ENCODE measurements at regions not wholly inside any gene's neighbourhood (a gene's known extent, or its start where the extent isn't known, plus 50 kb on each side); places are given as distances from the start of the nearest gene placed in this dataset.
"Not testable (repeated sequence)": the region's sequence is repeated elsewhere in the genome, so short reads cannot be mapped to it uniquely, and the experiment has no call there.

DNA sequence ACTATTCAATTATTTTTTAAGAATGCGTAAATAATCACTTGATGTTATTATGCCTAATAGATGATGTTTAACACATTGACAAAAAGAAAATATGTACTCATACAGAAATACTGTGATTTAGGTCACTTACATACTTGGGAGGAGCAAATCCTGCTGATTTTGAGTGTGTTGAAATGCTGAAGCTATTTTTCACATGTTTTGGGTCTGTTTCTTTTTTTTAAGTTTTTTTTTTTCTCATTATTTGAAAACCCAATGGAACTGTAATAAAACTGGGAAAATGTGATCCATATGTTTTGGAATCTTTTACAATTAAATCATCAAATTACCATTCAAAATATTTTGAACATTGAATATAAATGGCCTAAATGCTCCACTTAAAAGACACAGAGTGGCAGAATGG is 366.2 kb upstream of the ADAMTS5 start:
- no peak for ATAC-seq

DNA sequence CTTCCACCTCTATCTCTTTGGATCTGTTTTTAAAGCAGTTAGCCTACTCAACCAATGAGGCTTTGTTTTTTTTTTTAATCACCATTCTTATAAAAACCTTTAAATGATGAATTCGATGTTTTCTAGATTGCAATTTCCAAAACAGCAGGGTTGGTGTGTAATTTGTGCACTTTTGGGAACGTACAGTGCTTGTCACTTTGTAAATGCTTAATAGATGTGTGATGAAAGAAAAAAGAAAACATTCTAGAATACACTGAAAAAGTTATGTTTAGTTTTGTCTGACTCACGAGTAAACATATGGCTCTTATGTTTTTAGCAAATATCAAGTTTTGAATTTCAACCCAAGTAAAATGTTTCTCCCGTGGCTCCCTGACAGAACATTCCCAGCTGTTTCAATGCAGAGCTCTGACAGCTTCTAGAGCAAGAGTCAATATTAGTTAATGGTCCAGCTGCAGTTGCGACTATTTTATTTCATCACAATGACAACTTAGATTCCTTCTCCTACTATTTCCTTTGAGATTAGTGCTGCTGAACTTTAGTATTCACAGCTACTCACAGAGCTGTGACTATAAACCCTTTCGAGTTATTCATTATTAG is 362.5 kb upstream of the ADAMTS5 start:
- no peak for ATAC-seq

DNA sequence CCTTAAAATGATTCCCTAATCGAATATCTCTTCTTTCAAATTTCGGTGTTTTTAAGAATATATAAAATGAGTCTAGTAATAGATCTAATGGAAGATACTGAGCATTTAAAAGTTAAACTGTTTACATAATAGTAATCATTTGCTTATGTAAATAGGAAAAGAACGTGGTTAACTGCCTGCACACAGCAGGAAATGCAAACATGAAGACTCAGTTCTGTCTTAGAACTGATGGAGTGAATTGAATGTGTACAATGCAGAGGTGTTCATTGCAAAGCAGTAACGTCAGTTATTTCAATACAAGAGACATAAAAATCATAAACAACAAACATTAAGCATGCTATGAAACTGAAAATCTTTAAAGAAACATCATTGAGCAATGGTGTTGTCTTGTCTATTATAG is 359.4 kb upstream of the ADAMTS5 start:
- no peak for ATAC-seq

DNA sequence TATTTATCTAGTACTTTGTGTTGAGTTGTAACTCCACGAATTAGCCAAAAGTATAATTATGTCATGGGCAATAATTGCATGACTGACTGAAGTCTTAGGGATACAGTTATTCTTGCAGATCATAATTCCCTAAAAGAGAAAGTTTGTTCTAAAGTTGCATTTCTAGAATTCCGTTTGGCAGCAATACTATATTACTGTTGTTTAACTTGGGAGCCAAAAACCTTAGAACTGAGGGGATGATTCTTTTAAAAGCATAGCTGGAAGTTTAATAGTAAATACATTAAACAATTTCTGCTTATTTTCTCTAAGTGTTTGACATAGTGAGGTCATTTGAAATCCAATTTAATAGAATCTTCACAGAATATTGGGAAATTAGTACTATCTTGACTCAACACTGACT is 356.4 kb upstream of the ADAMTS5 start:
- no peak for ATAC-seq

DNA sequence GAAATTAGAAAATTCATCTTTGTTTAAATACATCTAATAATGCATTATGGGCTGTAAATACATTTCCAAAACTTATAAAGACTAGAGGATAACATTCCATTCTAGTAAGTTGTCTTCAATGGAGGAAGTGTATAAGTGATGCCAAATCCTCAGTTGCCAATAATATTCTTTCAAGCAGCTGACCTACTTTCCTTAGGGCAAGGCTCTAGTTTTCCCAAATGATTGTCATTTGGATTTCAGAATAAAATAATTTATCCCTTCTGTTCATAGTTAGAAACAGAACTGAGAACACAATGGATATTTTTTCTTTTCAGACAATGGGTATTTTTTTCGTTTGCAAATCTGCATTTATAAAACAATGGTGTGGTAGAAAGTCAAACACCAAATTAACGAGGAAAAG is 354.9 kb upstream of the ADAMTS5 start:
- ATAC-seq, result no peak

DNA sequence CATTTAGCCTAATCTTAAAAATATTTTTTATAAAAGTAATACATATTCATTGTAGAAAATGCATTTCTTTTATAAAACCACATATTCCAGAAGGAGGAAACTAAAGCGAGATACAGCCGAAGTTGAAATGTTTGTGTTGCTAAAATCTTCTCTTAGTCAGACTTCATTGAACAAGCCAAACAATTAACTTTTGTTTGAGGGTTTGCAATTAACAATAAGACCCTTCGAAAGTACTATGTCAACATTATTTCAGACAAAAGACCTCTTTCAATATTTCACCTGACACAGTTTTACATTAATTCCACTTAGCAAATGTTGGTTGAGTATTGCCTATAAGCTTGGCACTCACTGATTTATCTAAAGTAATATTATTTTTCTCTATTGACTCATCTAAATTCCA is 354.0 kb upstream of the ADAMTS5 start:
- no peak for ATAC-seq

DNA sequence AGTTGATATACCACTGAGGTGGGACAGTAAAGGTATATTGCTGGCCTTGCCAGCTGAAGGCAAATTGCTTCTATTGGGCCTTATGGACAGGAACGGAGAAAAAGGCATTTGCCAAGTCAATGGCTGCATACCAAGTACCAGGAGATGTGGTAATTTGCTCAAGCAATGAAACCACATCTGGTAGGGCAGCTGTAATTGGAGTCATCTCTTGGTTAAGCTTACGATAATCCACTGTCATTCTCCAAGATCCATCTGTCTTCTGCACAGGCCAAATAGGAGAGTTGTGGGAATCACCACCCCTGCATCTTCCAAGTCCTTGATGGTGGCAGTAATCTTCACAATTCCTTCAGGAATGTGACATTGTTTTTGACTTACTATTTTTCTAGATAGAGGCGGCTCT is 350.7 kb upstream of the ADAMTS5 start:
- not testable (repeated sequence) for ATAC-seq

DNA sequence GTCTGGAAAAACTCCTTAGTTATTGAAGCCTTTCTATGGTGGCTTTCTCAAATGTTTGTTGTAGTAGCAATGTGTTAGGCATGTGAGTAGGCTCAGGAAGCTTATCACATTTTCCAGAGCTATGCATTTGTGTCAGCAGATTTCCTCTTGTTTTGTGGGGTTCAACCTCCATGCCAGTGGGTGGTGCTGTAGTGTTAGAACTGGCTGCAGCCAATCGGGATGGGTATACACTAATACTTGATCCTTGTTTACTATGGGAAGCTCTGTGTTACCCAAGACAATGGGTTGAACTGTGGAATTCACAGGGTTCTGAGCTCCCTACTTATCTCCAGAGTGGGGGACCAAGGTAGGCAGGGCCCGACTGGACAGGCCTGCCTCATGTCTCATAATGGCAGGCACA is 348.5 kb upstream of the ADAMTS5 start:
- no peak for ATAC-seq

DNA sequence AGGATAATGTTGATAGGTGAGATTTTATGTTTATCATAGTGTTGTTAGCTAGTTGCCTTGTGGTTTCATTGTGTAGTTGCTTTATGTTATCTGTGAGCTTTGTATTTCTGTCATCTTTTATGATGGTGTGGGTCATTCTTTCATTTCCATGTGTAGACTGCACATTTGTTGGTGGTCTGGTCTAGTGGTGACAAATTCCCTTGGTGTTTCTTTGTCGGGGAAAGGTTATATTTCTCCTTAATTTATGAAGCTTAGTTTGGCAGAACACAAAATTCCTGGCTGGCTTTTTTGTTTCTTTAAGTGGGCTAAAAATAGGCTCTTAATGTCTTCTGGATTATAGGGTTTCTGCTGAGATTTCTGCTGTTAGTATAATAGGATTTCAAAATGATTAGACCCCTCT is 347.2 kb upstream of the ADAMTS5 start:
- no peak for ATAC-seq

DNA sequence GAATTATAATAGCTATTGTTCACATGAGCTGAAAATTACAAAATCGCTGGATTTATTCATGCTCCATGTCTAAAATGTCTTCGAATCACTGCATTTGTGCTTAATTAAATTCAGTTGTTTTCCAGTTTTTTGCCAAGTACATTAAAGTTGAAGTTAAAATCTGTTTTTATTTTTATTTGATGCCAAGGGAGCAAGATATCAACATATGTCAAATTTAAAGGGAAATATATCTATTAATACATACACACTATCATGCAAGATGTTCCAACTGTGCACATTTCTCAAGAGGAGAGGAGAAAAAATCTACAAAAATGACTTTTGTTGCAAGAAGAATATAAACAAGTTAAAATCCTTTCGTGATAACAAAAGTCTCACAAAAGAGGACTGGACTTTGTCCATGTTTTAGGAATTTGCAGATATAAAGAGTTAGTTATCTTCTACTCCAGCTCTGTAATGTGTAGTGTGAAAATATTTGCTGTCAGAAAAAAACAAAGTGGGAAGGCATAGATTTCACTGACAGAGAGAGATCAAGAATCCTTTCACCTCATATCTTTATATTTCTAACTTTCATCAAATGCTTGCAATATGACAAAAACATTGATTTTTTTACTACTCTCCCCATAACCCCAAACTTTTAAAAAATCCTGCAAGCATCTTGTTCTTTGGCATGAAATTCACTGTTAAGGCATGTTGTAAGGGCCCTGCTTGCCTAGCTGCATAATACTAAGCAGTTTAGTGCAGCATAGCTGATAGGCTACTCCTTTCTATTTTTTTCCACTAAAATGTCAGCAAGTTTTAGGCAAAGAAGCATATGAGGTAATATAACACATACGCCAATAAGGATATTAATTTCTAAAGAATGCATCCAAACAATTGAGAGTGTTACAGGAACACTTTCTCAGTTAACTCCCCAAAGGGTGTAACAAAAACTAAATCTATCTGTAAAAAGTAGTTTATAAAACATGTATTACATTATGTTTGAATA is 340.2 kb upstream of the ADAMTS5 start:
- ATAC-seq, result no peak

DNA sequence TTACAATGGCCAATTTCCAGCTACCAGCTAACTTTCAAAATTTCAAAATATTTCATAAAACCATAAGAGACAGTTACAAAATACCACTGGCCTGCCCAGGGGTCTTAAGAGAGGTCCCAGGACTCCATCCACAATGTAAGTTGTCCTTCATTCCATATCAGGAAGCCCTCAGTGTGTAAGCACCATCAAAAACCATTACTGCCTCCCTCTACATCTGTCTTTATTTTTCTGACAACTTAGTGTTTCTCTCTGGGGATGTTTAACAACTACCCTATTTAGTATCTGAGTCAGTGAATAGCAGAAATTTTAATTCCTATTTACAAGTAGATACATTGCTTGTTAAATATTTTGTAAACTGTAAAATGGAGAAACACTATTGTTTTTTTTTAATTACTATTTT is 339.3 kb upstream of the ADAMTS5 start:
- no peak for ATAC-seq

DNA sequence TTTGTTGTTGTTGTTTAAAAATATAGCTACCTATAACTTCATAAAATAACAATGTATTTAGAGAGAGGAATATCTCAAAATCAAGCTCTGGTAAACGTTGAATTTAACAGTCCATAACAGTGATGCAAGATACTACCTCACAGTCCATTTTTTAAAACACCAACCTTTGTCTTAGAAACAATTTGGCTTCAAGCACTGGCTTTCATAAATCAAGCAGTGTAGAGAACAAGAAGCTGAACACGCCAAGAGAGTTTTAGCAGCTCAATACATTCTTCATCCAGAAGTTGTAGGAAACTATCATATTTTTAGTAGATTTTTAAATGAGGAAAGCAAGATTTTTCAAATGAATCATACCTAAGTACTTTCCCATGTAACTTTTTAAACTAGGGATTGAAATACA is 334.3 kb upstream of the ADAMTS5 start:
- ATAC-seq, result no peak

DNA sequence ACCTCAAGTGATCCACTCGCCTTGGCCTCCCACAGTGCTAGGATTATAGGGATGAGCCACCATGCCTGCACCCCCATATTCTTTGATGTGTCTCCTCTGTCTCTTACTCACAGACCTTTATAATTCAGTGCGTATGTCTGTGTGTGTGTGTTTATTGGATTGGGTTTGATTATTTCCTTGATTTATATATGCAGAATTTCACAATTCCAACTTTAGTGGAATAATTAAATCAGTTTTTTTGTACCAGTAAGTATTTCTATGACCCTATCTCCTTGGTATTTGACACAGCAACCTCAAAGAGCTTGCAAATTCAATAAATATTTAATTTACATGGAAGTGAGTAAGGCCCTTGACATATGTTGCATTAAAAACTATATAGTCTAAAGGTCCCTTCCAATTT is 333.9 kb upstream of the ADAMTS5 start:
- no peak for ATAC-seq

DNA sequence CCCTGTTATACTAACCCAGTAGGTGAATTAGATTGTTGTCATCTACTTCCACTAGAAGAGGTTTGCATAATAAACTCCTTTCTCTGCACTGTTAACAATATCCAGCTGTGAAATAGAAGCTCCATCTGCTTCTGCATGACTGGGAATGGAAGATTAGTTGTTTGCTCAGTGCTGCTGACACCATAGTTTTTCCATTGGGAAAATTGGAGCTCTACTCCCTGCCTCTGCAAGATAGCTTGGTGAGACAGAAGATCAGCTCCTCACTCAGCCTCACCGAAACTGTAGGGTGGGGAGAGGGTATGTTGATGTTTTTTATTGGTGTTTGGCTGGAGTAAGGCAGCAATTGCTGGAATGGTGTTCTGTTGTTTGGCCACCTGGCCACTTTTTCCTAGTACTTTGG is 331.6 kb upstream of the ADAMTS5 start:
- no peak for ATAC-seq

DNA sequence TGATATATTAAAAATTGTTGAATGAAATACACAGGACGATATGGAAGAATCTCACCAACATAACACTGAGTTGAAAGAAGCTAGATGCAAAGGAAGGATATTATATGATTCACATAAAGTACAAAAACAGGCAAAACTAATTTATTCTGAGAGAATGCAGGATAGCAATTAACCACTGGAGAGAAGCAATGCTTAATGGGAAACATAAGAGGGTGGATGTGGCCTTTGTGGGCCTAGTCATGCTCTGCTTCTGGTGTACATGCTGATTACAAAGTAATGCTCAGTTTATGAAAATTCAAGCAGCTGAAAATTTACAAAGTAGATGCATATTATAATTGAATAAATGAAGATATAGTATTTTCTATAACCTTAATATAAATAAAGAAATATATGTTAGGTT is 326.4 kb upstream of the ADAMTS5 start:
- no peak for ATAC-seq

DNA sequence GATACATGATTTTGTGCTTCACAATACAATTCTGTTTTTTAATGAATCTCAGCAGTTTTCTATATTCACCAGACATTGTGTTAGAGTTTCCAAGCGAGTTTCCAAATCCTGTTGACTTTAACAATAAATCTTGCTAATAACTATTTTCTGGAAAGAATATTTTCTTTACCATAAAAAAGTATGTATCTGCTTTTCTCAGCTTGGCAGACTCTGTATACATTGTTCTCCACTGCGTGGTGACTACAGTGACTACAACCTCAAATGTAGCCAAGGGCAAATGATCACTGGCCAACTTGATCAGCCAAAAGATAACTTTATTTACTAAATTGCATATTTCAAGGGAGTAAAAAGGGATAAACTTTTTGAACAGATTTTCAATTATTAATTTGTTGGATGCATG is 325.9 kb upstream of the ADAMTS5 start:
- no peak for ATAC-seq

DNA sequence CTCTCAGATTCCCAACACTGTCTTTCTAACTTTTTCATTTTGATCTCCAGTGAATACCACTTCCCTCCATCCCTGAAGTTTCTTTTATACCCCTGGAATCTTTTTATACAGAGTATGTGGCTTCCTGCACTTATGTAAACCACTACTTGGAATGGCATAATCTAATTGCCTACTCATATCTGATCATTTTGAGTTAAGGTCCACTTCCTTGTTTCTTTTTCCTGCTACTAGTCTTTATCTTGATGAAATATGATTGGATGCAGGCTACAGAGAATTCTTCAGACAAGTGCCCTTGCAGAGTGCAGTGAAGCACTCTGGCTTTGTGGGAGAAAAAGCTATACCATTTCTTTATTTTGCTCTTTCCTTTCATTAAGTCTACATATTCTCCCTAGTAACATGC is 325.3 kb upstream of the ADAMTS5 start:
- ATAC-seq, result no peak

DNA sequence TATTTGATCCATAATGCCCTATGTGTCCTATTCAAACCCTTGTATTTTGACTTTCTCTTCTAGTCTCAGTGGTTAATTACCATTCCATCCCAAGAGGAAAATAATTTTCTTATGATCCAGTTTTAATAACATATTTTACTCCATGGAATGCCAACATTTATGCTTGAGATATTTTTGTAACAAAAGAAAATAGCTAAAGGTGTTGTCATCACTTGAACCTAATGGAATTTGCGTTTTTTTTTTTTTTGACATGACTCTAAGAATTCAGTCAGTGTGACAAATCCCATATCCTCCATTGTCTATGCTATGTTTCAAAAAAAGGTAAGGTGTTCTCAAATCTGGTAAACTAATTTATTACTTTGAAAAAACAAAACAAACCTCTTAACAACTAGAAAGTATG is 324.1 kb upstream of the ADAMTS5 start:
- no peak for ATAC-seq

DNA sequence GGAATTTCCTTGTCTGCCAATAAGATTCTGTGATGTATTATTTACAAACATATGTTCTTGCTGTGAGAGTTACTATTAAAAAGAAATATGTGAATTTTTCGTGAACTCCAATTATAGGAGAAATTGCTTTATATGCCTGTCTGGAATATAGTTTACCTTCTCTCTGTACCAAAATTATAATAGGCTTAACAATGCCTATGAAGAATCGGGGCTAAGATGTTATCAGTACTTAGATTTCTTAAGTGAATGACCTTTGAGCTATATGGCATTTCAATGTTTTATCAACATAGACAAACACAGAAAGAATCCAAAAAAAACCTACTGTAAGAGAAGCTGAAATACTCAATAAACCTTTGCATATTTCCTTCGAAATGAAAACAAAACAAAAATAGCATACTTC is 323.1 kb upstream of the ADAMTS5 start:
- ATAC-seq, result no peak

DNA sequence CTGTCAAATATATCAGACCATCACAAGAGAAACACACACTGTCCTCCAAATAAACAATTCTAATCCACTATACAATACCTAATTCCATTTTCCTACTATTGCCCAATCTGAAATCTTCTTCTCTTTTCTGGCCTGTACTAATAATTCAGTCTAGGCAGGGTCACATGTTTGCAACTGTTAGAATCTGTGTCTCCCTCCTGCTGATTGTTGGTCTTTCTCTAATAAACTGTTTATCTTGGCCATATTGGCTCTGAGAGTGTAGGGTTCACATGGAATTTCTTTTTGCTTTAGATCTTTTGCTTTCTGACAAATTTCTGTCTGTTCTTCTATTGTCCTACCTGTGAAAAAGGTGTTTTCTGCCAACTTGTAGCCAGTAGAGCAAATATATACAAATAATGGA is 319.9 kb upstream of the ADAMTS5 start:
- no peak for ATAC-seq

DNA sequence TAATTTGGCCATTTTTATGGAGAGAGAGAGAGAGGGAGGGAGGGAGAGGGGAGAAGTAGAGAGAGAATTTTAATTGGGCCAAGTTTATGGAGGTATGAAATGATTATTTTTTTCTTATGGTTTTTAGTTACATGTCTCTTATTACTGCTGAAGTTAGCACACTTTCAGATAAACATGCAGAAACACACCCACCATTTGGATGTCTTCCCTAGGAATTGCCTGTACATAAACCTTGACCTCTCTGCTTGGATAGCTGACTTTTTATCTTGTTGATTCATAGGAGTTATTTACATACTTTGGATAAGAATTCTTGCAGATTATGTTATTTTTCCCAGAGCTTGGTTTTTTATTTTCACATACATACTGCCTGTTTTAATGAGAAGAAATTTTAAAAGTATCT is 310.2 kb upstream of the ADAMTS5 start:
- ATAC-seq, result no peak

DNA sequence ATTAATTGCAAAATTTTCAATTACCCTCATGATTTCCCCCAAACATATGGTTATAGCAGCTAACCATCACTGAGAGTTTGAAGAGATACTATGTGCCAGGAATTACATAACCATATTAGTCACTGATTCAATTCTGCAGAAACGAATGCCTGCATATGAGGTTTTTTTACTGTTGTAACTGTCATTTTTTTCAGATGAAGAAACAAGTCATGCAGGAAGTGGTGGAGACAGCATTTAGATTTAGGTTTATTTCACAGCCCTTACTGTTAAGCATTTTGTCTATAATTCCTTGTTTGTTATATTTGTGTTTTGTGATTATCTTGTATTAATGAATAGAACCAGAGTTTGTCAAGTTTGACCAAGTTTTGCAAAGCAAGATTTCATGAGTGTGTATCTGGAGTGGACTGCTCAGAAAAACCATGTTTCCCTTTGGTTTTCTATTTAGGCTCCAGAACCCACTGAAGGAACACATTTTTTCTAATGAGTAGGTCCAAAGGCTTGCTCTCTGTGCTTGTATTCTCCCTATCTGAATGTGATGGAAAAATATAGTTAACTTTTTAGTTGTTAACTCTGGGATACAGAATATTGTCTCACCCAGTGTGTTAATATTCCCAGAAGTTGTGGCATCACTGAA is 308.5 kb upstream of the ADAMTS5 start:
- ATAC-seq, result no peak

DNA sequence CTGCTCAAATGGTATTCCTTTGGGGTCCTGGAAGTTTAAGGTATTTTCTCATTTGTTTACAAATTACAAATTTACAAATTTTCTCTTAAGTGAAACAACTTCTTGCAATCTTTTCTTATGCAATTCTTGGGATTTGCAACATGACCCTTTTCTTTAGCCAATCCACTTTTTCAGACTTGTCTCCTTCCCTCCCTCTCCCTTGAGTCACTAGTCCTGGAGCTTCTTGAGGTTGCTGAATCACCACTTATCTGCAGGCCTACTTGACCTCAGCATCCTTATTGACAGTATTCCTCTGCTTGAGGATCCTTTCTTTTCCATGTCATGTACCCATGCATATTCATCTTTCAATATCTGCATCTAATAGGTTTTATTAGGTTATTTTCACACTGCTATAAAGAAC is 302.8 kb upstream of the ADAMTS5 start:
- ATAC-seq, result no peak

DNA sequence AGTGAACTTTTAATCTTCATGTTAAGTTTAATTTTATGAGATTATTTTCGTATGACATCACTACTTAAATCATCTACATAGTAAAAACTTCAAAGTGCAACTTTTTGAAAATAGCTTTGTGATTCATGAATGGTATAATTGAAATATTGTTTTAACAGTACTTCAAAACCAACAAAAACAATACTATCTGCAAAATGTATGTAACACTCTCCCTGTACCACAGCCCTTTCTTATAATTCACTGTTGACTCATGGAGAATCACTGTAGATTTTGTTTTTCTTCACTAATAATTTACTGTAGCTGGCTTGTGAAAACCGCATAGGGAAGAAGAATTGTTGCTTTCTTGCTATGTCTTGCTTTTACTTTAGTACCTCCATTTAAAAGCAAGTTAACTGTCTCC is 301.4 kb upstream of the ADAMTS5 start:
- no peak for ATAC-seq

All from esophagus mucosa (tissue), 1 donor.